AG09319 (cell line): ENCODE measurements at regions not wholly inside any gene's neighbourhood (a gene's known extent, or its start where the extent isn't known, plus 50 kb on each side); places are given as distances from the start of the nearest gene placed in this dataset.

Experiments used
- DNase-seq: peaks from one replicate; pipeline ENCODE4 v3.0.0-alpha.2; 2010; ENCODE audit warnings: low read depth; ENCODE audit errors: extremely low read depth
- CTCF ChIP-seq: IDR thresholded peaks from 2 replicates; pipeline ENCODE4 v1.5.1; 2011; ENCODE audit warnings: low read depth, mild to moderate bottlenecking, inconsistent platforms, low read length, moderate library complexity

GRCh38 chr11:69922596-69923111, 103.4 kb upstream of the FGF3 start:
- TF ChIP-seq CTCF = no peak
- DNase-seq = no peak

- TF ChIP-seq CTCF = no peak
- DNase-seq = no peak
Measured at GRCh38 chr11:69923196-69923595, 104.0 kb upstream of the FGF3 start.

GRCh38 chr11:69923641-69924307, 104.6 kb upstream of the FGF3 start:
- no peak for DNase-seq
- no peak for TF ChIP-seq CTCF

GRCh38 chr11:69924308-69925161, 105.3 kb upstream of the FGF3 start:
- TF ChIP-seq CTCF = no peak
- no peak for DNase-seq

GRCh38 chr11:69925366-69926196, 106.4 kb upstream of the FGF3 start:
- no peak for DNase-seq
- no peak for TF ChIP-seq CTCF

GRCh38 chr11:69926376-69927050, 107.3 kb upstream of the FGF3 start:
- TF ChIP-seq CTCF = no peak
- no peak for DNase-seq
